ENCODE measurements at regions not wholly inside any gene's neighbourhood (a gene's known extent, or its start where the extent isn't known, plus 50 kb on each side); places are given as distances from the start of the nearest gene placed in this dataset.

DNA sequence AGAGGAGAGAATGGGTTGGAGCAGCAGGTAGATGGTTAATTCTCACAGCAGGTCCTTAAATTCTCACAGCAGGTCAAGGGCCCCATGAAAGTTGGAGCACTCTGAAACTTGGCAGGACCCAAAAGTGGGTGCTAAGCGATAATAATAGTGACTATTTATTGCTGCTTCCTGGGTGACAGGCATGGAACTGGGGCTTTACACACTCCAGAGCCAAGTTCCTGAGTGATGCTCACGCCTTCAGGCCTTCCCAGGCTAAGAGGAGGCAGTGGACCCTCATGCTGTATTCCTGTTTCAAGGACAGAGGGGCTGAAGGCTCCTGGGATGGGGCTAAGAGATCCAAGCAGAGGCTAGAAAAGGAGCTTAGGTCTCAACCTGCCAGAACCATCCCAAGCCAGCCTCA lies 180.9 kb upstream of the VASH1 start:
- TF ChIP-seq, protein P1, sequence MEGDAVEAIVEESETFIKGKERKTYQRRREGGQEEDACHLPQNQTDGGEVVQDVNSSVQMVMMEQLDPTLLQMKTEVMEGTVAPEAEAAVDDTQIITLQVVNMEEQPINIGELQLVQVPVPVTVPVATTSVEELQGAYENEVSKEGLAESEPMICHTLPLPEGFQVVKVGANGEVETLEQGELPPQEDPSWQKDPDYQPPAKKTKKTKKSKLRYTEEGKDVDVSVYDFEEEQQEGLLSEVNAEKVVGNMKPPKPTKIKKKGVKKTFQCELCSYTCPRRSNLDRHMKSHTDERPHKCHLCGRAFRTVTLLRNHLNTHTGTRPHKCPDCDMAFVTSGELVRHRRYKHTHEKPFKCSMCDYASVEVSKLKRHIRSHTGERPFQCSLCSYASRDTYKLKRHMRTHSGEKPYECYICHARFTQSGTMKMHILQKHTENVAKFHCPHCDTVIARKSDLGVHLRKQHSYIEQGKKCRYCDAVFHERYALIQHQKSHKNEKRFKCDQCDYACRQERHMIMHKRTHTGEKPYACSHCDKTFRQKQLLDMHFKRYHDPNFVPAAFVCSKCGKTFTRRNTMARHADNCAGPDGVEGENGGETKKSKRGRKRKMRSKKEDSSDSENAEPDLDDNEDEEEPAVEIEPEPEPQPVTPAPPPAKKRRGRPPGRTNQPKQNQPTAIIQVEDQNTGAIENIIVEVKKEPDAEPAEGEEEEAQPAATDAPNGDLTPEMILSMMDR (IDR thresholded peaks at IDR 0.05) = no peak
- no peak for TF ChIP-seq POLR2A (IDR thresholded peaks at IDR 0.05)

Measured in vagina (tissue), 2 donors.